ENCODE measurements at regions not wholly inside any gene's neighbourhood (a gene's known extent, or its start where the extent isn't known, plus 50 kb on each side); places are given as distances from the start of the nearest gene placed in this dataset.

DNA sequence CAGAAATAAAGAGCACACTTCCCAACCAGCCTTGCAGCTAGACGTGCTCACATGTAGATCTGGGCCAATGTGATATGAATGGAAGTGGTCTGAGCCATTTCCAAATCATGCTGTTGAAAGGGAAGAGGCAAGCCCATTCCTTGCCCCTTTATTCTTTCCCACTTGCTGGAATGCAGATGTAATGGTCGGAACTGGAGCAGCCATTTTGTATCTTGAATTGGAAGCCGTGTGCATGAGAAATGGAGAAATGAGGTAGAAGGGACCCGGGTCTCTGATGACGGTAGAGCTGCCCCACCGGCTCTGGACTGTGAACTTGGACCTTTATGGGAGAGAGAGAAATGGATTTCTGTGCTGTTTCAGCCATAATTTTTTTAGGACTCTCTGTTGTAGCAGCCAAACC, 54.8 kb upstream of the STX16 start:
- H3K36me3 ChIP-seq = no peaks in the 10 kb centered on the region
- no peaks in the 10 kb centered on the region; the same call in 1 of the 2 replicates for H3K27me3 ChIP-seq
- TF ChIP-seq, protein P1, sequence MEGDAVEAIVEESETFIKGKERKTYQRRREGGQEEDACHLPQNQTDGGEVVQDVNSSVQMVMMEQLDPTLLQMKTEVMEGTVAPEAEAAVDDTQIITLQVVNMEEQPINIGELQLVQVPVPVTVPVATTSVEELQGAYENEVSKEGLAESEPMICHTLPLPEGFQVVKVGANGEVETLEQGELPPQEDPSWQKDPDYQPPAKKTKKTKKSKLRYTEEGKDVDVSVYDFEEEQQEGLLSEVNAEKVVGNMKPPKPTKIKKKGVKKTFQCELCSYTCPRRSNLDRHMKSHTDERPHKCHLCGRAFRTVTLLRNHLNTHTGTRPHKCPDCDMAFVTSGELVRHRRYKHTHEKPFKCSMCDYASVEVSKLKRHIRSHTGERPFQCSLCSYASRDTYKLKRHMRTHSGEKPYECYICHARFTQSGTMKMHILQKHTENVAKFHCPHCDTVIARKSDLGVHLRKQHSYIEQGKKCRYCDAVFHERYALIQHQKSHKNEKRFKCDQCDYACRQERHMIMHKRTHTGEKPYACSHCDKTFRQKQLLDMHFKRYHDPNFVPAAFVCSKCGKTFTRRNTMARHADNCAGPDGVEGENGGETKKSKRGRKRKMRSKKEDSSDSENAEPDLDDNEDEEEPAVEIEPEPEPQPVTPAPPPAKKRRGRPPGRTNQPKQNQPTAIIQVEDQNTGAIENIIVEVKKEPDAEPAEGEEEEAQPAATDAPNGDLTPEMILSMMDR (IDR thresholded peaks at IDR 0.05; ENCODE audit: low read depth, low read length) = no peak
- no peaks in the 10 kb centered on the region for H3K4me1 ChIP-seq
- no peak for DNase-seq
- H3K4me3 ChIP-seq (ENCODE audit: low read depth, low read length) = no peak overlapping the region
- no peaks in the 10 kb centered on the region for H3K9me3 ChIP-seq

DNA sequence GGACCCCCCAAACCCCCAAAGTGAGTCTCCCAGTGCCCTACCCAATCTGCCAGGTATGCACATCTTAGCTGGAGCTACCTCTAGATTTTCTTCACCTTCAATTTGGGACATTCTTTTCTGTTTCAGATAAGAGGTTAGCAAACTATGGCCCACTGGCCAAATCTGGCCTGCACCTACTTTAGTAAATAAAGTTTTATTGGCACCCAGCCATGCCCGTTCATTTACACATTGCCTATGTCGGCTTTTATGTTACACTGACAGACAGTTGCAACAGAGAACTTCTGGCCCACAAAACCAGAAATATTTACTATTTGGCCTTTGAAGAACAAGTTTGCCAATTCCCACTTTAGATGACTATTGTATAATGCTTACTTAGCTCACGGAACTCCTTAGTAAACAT, 55.9 kb upstream of the STX16 start:
- Histone ChIP-seq H3K4me1 (no peaks in the 10 kb centered on the region), H3K36me3 (no peaks in the 10 kb centered on the region), H3K9me3 (no peaks in the 10 kb centered on the region), H3K4me3 (ENCODE audit: low read depth, low read length) (no peak overlapping the region), H3K27me3 (no peaks in the 10 kb centered on the region)
- DNase-seq = no peak
- TF ChIP-seq, protein P1 (IDR thresholded peaks at IDR 0.05; ENCODE audit: low read depth, low read length) = no peak

DNA sequence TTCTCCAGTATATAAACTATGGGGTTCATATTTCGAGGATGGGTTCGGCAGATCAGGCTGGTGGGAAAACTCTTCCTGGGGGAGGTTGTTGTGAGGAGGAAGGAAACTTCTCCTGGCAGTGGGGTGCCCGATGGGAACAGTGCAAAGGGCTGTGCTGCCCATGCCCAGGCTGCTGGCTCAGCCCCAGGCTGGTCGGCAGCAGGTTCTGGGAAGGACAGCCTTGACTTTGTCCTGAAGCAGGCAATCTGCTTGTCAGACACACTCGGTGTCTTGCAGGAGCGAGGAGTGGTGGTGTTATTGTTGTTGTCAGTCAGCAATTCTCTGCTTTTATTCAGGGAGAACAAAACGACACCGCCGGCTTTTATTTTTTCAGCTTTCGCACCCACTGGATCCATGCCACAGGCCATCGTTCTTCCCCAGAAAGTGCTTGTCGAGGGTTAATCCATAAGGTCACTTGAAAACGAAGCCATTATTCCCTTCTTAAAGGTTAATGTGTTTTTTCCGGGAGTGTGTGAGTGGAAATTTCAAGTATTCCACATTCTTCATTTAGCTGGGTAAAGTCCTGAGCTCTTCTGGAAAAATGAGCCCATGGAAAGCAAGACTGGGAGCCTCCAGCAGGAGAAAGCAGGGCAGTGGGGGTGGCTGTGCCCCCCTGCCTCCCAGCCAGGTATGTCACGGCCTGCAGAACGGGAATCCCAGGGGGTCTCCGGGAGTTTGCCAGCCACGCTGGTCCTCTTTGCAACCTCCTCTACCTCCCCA, 57.0 kb upstream of the STX16 start:
- TF ChIP-seq, protein P1 (IDR thresholded peaks at IDR 0.05; ENCODE audit: low read depth, low read length) = no peak
- no peaks in the 10 kb centered on the region for H3K36me3 ChIP-seq
- DNase-seq = no peak
- H3K9me3 ChIP-seq = no peaks in the 10 kb centered on the region
- H3K27me3 ChIP-seq = no peaks in the 10 kb centered on the region
- no peak overlapping the region for H3K4me3 ChIP-seq (ENCODE audit: low read depth, low read length)
- H3K4me1 ChIP-seq = no peaks in the 10 kb centered on the region

DNA sequence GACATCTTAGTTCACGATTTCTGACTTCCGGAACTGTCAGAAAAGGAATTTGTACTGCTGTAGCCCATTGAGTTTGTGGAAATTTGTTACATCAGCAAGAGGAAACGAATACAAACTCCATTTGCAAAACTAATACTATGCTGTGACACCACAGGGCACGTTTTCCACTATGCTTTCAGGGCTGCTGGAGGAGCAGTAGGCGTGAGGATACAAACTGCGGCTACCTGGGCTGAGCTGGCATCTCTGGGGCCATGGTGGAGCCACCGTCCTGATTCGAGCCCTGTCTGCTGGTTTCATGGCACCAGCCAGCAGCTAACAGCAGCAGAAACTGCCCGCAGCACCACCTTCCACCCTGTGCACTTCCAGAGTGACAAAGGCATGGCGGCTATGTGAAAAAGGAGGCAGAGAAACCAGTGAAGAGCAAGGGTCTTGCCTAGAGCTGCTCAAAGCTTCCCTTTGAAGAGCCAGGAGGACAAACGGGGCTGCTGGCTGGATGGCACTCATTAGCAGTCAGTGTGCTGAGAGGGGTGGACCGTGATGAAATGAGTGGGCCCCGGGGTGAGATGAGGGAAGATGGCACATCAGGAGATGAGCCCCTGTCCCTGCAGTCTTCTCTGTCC, 58.9 kb upstream of the STX16 start:
- Histone ChIP-seq H3K4me3 (ENCODE audit: low read depth, low read length) (no peak overlapping the region), H3K36me3 (no peaks in the 10 kb centered on the region), H3K9me3 (no peaks in the 10 kb centered on the region), H3K4me1 (no peaks in the 10 kb centered on the region), H3K27me3 (no peaks in the 10 kb centered on the region)
- no peak for DNase-seq
- TF ChIP-seq, protein P1 (IDR thresholded peaks at IDR 0.05; ENCODE audit: low read depth, low read length) = no peak

DNA sequence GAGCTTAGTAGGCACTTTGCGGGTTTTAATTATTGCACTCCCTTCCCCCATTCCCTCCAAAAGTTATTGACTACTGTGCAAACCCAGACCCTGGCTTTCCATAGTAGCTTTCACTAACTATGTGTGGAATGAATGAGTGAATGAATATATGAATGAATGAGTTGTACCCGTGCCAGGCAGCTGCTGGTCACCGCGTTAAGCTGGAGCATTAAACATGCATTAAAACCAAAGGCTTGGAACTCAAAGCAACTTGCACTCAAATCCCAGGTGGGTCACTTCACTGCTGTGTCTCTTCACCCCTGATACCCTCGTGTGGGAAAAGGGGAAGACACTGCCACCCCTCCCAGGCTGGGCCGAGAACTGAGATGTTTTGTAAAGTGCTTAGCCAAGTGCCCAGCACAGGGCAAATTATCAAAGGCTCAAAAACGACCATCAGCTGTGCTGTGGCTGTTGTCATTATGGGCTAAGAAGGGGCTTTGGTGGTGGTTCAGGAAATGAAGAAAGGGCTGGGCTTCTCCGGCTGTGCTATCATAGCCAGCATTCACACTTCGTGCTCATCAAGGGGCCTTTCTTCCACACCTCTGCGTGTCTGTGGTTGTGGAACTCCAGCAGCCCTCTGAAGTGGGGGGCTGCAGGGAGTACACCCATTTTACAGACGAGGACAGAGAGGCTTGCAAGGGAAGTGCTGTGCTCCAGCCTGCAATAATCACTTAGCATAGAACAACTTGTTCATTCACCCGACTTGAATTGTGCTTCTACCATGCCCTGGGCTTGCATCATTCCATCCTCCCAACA, 60.2 kb upstream of the STX16 start:
- Histone ChIP-seq H3K27me3 (no peaks in the 10 kb centered on the region), H3K9me3 (no peaks in the 10 kb centered on the region), H3K4me3 (ENCODE audit: low read depth, low read length) (no peak overlapping the region), H3K36me3 (no peaks in the 10 kb centered on the region), H3K4me1 (no peaks in the 10 kb centered on the region)
- TF ChIP-seq, protein P1 (IDR thresholded peaks at IDR 0.05; ENCODE audit: low read depth, low read length) = no peak
- no peak for DNase-seq
